Mucosa of rectum (tissue), 2 donors: ENCODE measurements at regions not wholly inside any gene's neighbourhood (a gene's known extent, or its start where the extent isn't known, plus 50 kb on each side); places are given as distances from the start of the nearest gene placed in this dataset.
"Not testable (repeated sequence)": the region's sequence is repeated elsewhere in the genome, so short reads cannot be mapped to it uniquely, and the experiment has no call there.

Experiments
- H3K27ac ChIP-seq, 2 donors: one replicate each; pipeline ENCODE4 v1.7.0; 2013; ENCODE audit warnings: inconsistent platforms in 2 of 2, low read depth in 2 of 2, low read length in 2 of 2
- H3K27me3 ChIP-seq, 2 donors: one replicate each; pipeline ENCODE4 v1.7.0; 2013; ENCODE audit warnings: low read length in 2 of 2; ENCODE audit not compliant: control insufficient read depth in 2 of 2, insufficient read depth in 2 of 2
- H3K36me3 ChIP-seq, 2 donors: one replicate each; pipeline ENCODE4 v1.7.0; 2013; ENCODE audit warnings: low read length in 2 of 2; ENCODE audit not compliant: control insufficient read depth in 2 of 2, insufficient read depth in 2 of 2
- H3K4me1 ChIP-seq, 2 donors: one replicate each; pipeline ENCODE4 v1.7.0; 2013; ENCODE audit warnings: low read length in 2 of 2, mild to moderate bottlenecking in 1 of 2; ENCODE audit not compliant: control insufficient read depth in 2 of 2, insufficient read depth in 2 of 2
- H3K4me3 ChIP-seq, 2 donors: one replicate each; pipeline ENCODE4 v1.7.0; 2013; ENCODE audit warnings: low read length in 2 of 2
- H3K9ac ChIP-seq, 2 donors: one replicate each; pipeline ENCODE4 v1.7.0; 2013; ENCODE audit warnings: low read length in 2 of 2, low read depth in 1 of 2, mild to moderate bottlenecking in 1 of 2
- H3K9me3 ChIP-seq, 2 donors: one replicate each; pipeline ENCODE4 v1.7.0; 2013; ENCODE audit warnings: low read length in 2 of 2; ENCODE audit not compliant: control insufficient read depth in 2 of 2
- donor health status: healthy.
- donor health status: Normal muscosa, but diverticular disease.

GRCh38 chr6:22151892-22152291 is 144.9 kb downstream of the PRL start:
- H3K27ac ChIP-seq = no peak overlapping the region
- no peak overlapping the region for H3K4me3 ChIP-seq
- no peaks in the 10 kb centered on the region for H3K36me3 ChIP-seq
- H3K9me3 ChIP-seq = no peaks in the 10 kb centered on the region
- no peaks in the 10 kb centered on the region for H3K27me3 ChIP-seq
- no peaks in the 10 kb centered on the region for H3K4me1 ChIP-seq
- no peak overlapping the region for H3K9ac ChIP-seq

DNA sequence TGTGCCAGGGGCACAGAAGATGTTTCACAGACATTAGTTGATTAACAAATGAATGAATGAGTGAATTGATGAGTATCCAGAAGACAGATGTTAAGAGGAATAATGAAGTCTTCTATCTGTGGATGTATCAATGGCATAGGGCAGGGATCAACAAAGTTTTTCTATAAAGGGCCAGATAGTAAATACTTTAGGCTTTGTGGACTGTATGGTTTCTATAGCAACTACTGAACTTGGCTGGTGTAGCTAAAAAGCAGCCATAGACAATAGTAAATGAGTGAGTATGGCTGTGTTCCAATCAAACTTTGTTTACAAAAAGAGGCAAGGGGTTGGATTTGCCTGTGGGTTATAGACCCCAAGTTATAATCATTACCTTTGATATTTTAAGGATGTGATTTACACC is 144.0 kb downstream of the PRL start:
- Histone ChIP-seq H3K4me3 (no peak overlapping the region), H3K9me3 (no peaks in the 10 kb centered on the region), H3K27me3 (no peaks in the 10 kb centered on the region), H3K9ac (no peak overlapping the region), H3K27ac (no peak overlapping the region), H3K36me3 (no peaks in the 10 kb centered on the region), H3K4me1 (no peaks in the 10 kb centered on the region)

GRCh38 chr6:22153384-22154158 is 143.3 kb downstream of the PRL start:
- Histone ChIP-seq H3K9ac (no peak overlapping the region), H3K4me1 (no peaks in the 10 kb centered on the region), H3K9me3 (no peaks in the 10 kb centered on the region), H3K36me3 (no peaks in the 10 kb centered on the region), H3K27me3 (no peaks in the 10 kb centered on the region), H3K4me3 (no peak overlapping the region), H3K27ac (no peak overlapping the region)

GRCh38 chr6:22155551-22155950 is 141.3 kb downstream of the PRL start:
- Histone ChIP-seq H3K27me3 (no peaks in the 10 kb centered on the region), H3K9me3 (no peaks in the 10 kb centered on the region), H3K36me3 (no peaks in the 10 kb centered on the region), H3K4me3 (no peak overlapping the region), H3K4me1 (peaks cover 0 to 3% of the 10 kb centered on the region in 2 donors), H3K9ac (no peak overlapping the region), H3K27ac (no peak overlapping the region)

DNA sequence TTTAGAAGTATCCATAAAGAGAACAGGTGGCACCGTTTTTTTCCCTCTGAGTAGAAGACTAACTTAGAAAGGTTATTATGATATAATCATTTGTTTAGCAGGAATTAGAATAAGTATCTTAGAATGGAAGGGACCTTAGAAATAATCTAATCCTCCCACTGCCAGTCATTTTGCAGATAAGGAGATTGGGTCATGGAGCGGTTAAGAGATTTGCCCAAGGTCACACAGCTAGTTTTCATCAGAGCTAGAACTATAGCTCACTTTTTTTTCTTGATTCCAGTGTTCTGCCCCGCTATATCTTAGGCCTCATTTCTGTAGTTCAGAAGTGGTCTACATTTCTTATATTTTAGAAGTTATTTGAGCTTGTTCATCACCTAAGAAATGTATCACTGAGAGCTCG is 139.6 kb downstream of the PRL start:
- no peaks in the 10 kb centered on the region for H3K36me3 ChIP-seq
- peaks cover 0 to 3% of the 10 kb centered on the region in 2 donors for H3K4me1 ChIP-seq
- no peak overlapping the region for H3K9ac ChIP-seq
- no peak overlapping the region for H3K4me3 ChIP-seq
- H3K27me3 ChIP-seq = no peaks in the 10 kb centered on the region
- no peaks in the 10 kb centered on the region for H3K9me3 ChIP-seq
- no peak overlapping the region for H3K27ac ChIP-seq

- Histone ChIP-seq H3K4me1 (peaks cover 0 to 3% of the 10 kb centered on the region in 2 donors), H3K27me3 (no peaks in the 10 kb centered on the region), H3K9me3 (no peaks in the 10 kb centered on the region), H3K27ac (no peak overlapping the region), H3K4me3 (no peak overlapping the region), H3K36me3 (no peaks in the 10 kb centered on the region), H3K9ac (no peak overlapping the region)
Measured at GRCh38 chr6:22164236-22164635, 132.6 kb downstream of the PRL start.

GRCh38 chr6:22171006-22171405 is 125.8 kb downstream of the PRL start:
- H3K9me3 ChIP-seq, H3K4me3 ChIP-seq, H3K27ac ChIP-seq, H3K9ac ChIP-seq, H3K27me3 ChIP-seq, H3K36me3 ChIP-seq, H3K4me1 ChIP-seq: not testable (repeated sequence)

DNA sequence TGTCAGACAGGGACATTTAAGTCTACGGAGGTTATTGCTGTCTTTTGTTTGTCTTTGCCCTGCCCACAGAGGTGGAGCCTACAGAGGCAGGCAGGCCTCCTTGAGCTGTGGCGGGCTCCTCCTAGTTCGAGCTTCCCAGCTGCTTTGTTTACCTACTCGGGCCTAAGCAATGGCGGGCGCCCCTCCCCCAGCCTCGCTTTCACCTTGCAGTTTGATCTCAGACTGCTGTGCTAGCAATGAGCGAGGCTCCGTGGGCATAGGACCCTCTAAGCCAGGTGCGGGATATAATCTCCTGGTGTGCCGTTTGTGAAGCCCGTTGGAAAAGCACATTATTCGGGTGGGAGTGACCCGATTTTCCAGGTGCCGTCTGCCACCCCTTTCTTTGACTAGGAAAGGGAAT is 125.0 kb downstream of the PRL start:
- H3K9ac ChIP-seq, H3K27ac ChIP-seq, H3K4me3 ChIP-seq, H3K4me1 ChIP-seq, H3K36me3 ChIP-seq, H3K27me3 ChIP-seq, H3K9me3 ChIP-seq: not testable (repeated sequence)

DNA sequence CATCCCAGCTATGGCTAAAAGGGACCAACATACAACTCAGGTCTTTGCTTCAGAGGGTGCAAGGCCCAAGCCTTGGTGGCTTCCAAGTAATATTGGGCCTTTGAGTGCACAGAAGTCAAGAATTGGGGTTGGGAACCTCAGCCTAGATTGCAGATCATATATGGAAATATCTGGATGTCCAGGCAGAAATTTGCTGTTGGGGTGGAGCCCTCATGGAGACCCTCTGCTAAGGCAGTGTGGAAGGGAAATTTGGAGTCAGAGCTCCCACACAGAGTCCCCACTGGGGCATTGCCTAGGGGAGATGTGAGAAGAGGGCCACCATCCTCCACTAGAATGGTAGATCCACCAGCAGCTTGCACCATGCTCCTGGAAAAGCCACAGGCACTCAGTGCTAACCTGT is 123.5 kb downstream of the PRL start:
- Histone ChIP-seq H3K4me3 (no peak overlapping the region), H3K27me3 (no peaks in the 10 kb centered on the region), H3K36me3 (no peaks in the 10 kb centered on the region), H3K9me3 (peaks cover 4 to 6% of the 10 kb centered on the region in 2 donors), H3K9ac (no peak overlapping the region), H3K27ac (no peak overlapping the region), H3K4me1 (no peaks in the 10 kb centered on the region)

GRCh38 chr6:22180250-22180649 is 116.6 kb downstream of the PRL start:
- H3K27me3 ChIP-seq, H3K9ac ChIP-seq, H3K9me3 ChIP-seq, H3K27ac ChIP-seq, H3K36me3 ChIP-seq, H3K4me3 ChIP-seq, H3K4me1 ChIP-seq: not testable (repeated sequence)

DNA sequence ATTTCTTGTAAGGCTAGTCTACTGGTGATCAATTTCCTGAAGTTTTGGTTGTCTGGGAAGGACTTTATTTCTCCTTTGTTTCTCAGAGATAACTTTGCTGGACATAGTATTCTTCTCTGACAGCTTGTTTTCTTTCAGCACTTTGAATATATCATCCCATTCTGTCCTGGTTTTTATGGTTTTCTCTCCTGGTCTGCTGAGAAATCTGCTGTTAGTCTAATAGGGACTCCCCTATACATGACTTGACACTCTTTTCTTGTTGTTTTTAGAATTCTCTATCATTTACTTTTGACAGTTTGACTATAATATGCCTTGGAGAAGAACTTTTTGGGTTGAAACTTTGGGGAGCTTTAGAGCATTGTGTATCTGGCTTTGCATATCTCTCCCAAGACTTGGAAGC is 112.5 kb downstream of the PRL start:
- no peaks in the 10 kb centered on the region for H3K36me3 ChIP-seq
- no peaks in the 10 kb centered on the region for H3K4me1 ChIP-seq
- H3K9ac ChIP-seq = no peak overlapping the region
- H3K4me3 ChIP-seq = no peak overlapping the region
- peaks cover 0 to 3% of the 10 kb centered on the region in 2 donors for H3K9me3 ChIP-seq
- no peaks in the 10 kb centered on the region for H3K27me3 ChIP-seq
- no peak overlapping the region for H3K27ac ChIP-seq
